ENCODE measurements at regions not wholly inside any gene's neighbourhood (a gene's known extent, or its start where the extent isn't known, plus 50 kb on each side); places are given as distances from the start of the nearest gene placed in this dataset.

GRCh38 chr18:64365106-64365505 lies 216.2 kb upstream of the LINC00305 start:
- no peaks in the 10 kb centered on the region for H3K27me3 Mint-ChIP-seq
- intact Hi-C loops (cut with micrococcal nuclease): no loop called here
- ATAC-seq (no peak), DNase-seq (no peak)
- H3K36me3 Mint-ChIP-seq (ENCODE audit: low read depth): no peaks in the 10 kb centered on the region
- H3K27ac Mint-ChIP-seq: no peak overlapping the region
- ChIA-PET POLR2A (no interaction called here), CTCF (no interaction called here)
- H3K9me3 Mint-ChIP-seq: peaks cover 6% of the 10 kb centered on the region
- H3K4me1 Mint-ChIP-seq (ENCODE audit: low read depth): no peaks in the 10 kb centered on the region
- TF ChIP-seq, protein P1, sequence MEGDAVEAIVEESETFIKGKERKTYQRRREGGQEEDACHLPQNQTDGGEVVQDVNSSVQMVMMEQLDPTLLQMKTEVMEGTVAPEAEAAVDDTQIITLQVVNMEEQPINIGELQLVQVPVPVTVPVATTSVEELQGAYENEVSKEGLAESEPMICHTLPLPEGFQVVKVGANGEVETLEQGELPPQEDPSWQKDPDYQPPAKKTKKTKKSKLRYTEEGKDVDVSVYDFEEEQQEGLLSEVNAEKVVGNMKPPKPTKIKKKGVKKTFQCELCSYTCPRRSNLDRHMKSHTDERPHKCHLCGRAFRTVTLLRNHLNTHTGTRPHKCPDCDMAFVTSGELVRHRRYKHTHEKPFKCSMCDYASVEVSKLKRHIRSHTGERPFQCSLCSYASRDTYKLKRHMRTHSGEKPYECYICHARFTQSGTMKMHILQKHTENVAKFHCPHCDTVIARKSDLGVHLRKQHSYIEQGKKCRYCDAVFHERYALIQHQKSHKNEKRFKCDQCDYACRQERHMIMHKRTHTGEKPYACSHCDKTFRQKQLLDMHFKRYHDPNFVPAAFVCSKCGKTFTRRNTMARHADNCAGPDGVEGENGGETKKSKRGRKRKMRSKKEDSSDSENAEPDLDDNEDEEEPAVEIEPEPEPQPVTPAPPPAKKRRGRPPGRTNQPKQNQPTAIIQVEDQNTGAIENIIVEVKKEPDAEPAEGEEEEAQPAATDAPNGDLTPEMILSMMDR (IDR thresholded peaks at IDR 0.05): no peak
- H3K4me3 Mint-ChIP-seq: no peak overlapping the region

DNA sequence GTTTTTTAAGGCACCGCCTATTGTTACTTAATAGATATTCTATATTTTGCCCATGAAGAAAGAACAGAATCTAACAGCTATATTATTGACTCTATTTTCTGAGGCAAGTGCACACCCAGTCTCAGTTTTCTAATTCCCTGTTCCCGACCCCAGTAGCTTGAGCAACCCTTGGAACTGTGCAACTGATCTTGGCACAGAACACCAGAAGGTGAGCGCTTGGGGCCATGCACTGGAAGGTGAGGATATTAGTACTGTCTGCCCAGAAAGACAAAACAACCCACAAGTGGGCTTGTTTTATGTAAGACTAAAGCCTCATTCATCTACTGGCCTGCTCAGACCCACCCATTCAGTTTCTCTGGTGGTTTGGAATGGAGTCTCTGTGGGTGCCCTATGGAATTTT lies 188.8 kb upstream of the LINC00305 start:
- ATAC-seq (no peak), DNase-seq (no peak)
- CTCF ChIA-PET: no interaction called here
- H3K27ac Mint-ChIP-seq: no peak overlapping the region
- H3K9me3 Mint-ChIP-seq: no peaks in the 10 kb centered on the region
- H3K4me1 Mint-ChIP-seq (ENCODE audit: low read depth): no peaks in the 10 kb centered on the region
- intact Hi-C loops (cut with micrococcal nuclease): no loop called here
- no peaks in the 10 kb centered on the region for H3K36me3 Mint-ChIP-seq (ENCODE audit: low read depth)
- POLR2A ChIA-PET: no interaction called here
- H3K4me3 Mint-ChIP-seq: no peak overlapping the region
- no peaks in the 10 kb centered on the region for H3K27me3 Mint-ChIP-seq
- TF ChIP-seq, protein P1 (IDR thresholded peaks at IDR 0.05): no peak

DNA sequence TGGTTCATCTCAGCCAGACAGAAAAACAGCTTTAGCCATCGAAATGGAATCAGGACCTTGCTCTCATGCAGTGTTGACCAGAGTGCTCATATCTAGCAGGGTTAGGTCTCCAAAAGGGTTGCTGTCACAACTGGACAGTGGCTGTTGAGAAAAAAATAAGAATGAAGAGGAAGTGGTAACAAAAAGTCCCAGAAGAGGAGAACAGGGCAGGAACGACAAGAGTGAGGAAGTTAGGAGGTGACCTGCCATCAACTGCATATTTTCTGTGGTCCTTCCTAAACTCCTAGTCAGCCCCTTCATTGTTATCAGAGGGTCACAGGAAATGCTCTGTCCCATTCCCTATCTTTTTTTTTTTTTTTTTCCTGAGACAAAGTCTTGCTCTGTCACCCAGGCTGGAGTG lies 188.1 kb upstream of the LINC00305 start:
- Mint-ChIP-seq H3K9me3 (peaks cover 3% of the 10 kb centered on the region), H3K36me3 (ENCODE audit: low read depth) (no peaks in the 10 kb centered on the region), H3K4me1 (ENCODE audit: low read depth) (no peaks in the 10 kb centered on the region), H3K4me3 (no peak overlapping the region), H3K27ac (no peak overlapping the region), H3K27me3 (no peaks in the 10 kb centered on the region)
- TF ChIP-seq, protein P1 (IDR thresholded peaks at IDR 0.05): no peak
- intact Hi-C loops (cut with micrococcal nuclease): no loop called here
- ChIA-PET POLR2A (no interaction called here), CTCF (no interaction called here)
- no peak for ATAC-seq
- DNase-seq: no peak

DNA sequence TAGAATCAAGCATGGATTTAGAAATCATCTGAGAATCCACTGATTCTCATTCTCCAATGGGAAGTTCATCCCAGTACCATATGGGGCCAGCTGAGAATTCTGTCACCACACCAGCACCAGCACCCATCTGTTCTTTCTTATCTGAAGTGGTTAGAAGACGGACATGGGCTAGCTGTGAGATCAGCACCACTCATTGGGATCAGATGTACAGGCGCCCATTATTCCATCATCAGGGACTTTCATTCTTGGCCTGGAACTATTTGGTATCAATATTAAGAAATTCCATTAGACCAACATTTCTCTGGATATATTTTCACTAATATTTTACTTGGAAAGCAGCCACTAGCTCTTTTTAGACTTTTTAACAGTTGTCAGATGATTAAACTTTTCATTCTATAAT lies 185.9 kb upstream of the LINC00305 start:
- DNase-seq (no peak), ATAC-seq (no peak)
- Mint-ChIP-seq H3K4me1 (ENCODE audit: low read depth) (no peaks in the 10 kb centered on the region), H3K9me3 (peaks cover 3% of the 10 kb centered on the region), H3K4me3 (no peak overlapping the region), H3K36me3 (ENCODE audit: low read depth) (no peaks in the 10 kb centered on the region), H3K27ac (no peak overlapping the region), H3K27me3 (no peaks in the 10 kb centered on the region)
- ChIA-PET CTCF (no interaction called here), POLR2A (no interaction called here)
- intact Hi-C loops (cut with micrococcal nuclease): no loop called here
- TF ChIP-seq, protein P1 (IDR thresholded peaks at IDR 0.05): no peak

DNA sequence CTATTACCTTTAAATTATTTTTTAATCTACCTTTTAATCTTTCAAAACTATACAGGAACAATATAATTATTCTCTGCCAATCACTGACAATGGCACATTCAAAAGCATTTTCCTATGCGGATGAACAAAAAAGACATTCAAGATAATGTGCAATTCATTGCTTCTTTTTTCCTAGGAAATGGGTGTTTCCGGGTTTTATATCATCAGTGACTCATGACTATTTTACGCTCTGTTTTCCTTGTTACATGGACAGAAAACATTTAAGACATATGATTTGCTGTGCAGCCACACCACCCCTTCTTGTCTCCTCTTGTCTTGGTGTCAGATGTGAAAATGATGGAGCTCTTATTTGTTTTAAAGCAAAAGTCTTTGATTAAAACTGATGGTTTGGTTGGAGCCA lies 184.7 kb upstream of the LINC00305 start:
- TF ChIP-seq, protein P1 (IDR thresholded peaks at IDR 0.05): no peak
- Mint-ChIP-seq H3K27ac (no peak overlapping the region), H3K9me3 (peaks cover 3% of the 10 kb centered on the region), H3K27me3 (no peaks in the 10 kb centered on the region), H3K36me3 (ENCODE audit: low read depth) (no peaks in the 10 kb centered on the region), H3K4me3 (no peak overlapping the region), H3K4me1 (ENCODE audit: low read depth) (no peaks in the 10 kb centered on the region)
- POLR2A ChIA-PET: no interaction called here
- ATAC-seq: no peak
- CTCF ChIA-PET: no interaction called here
- intact Hi-C loops (cut with micrococcal nuclease): no loop called here
- DNase-seq: no peak
